ENCODE measurements at regions not wholly inside any gene's neighbourhood (a gene's known extent, or its start where the extent isn't known, plus 50 kb on each side); places are given as distances from the start of the nearest gene placed in this dataset.

GRCh38 chr20:4300921-4301320, 51.8 kb upstream of the ADRA1D start:
- Mint-ChIP-seq H3K9me3 (no peaks in the 10 kb centered on the region), H3K36me3 (ENCODE audit: low read depth) (no peaks in the 10 kb centered on the region), H3K27me3 (ENCODE audit: low read depth) (peaks cover 53% of the 10 kb centered on the region), H3K27ac (no peak overlapping the region), H3K4me1 (no peaks in the 10 kb centered on the region), H3K4me3 (no peak overlapping the region)
- TF ChIP-seq CTCF (IDR thresholded peaks at IDR 0.05; ENCODE audit: unreplicated experiment in 3 of 3) = no peak

- TF ChIP-seq CTCF (IDR thresholded peaks at IDR 0.05; ENCODE audit: unreplicated experiment in 3 of 3) = no peak
- Mint-ChIP-seq H3K9me3 (no peaks in the 10 kb centered on the region), H3K4me3 (no peak overlapping the region), H3K27me3 (ENCODE audit: low read depth) (peaks cover 54% of the 10 kb centered on the region), H3K36me3 (ENCODE audit: low read depth) (no peaks in the 10 kb centered on the region), H3K27ac (no peak overlapping the region), H3K4me1 (no peaks in the 10 kb centered on the region)
Measured at GRCh38 chr20:4300401-4300800, 51.3 kb upstream of the ADRA1D start.

GRCh38 chr20:4299773-4300172, 50.7 kb upstream of the ADRA1D start:
- Mint-ChIP-seq H3K27ac (no peak overlapping the region), H3K9me3 (no peaks in the 10 kb centered on the region), H3K4me3 (no peak overlapping the region), H3K36me3 (ENCODE audit: low read depth) (no peaks in the 10 kb centered on the region), H3K27me3 (ENCODE audit: low read depth) (peaks cover 58% of the 10 kb centered on the region), H3K4me1 (no peaks in the 10 kb centered on the region)
- TF ChIP-seq CTCF (IDR thresholded peaks at IDR 0.05; ENCODE audit: unreplicated experiment in 3 of 3) = no peak

- no peaks in the 10 kb centered on the region for H3K4me1 Mint-ChIP-seq
- no peak overlapping the region for H3K27ac Mint-ChIP-seq
- H3K4me3 Mint-ChIP-seq = no peak overlapping the region
- H3K9me3 Mint-ChIP-seq = no peaks in the 10 kb centered on the region
- no peak for TF ChIP-seq CTCF (IDR thresholded peaks at IDR 0.05; ENCODE audit: unreplicated experiment in 3 of 3)
- no peaks in the 10 kb centered on the region for H3K36me3 Mint-ChIP-seq (ENCODE audit: low read depth)
- H3K27me3 Mint-ChIP-seq (ENCODE audit: low read depth) = peaks cover 59% of the 10 kb centered on the region
Measured at GRCh38 chr20:4299216-4299615, 50.1 kb upstream of the ADRA1D start.
